Adrenal gland (tissue), 9 donors: ENCODE measurements at regions not wholly inside any gene's neighbourhood (a gene's known extent, or its start where the extent isn't known, plus 50 kb on each side); places are given as distances from the start of the nearest gene placed in this dataset.

Experiments used
- DNase-seq, 7 donors: peaks; one replicate each; pipeline ENCODE4 v3.0.0-alpha.2; 2019 to 2020
- H3K27ac ChIP-seq, 5 donors: fragments of 200-600 bp; sonication (generic) in 4 of 5; 1 replicate in 3 of 5; 2 replicates in 2 of 5; pipeline versions ENCODE4 v1.5.1 to v1.8.0; 2016 to 2020; ENCODE audit warnings: mild to moderate bottlenecking in 1 of 5
- H3K27me3 ChIP-seq: fragments of 200-600 bp; 2 replicates; pipeline ENCODE4 v1.8.0; 2021
- H3K36me3 ChIP-seq, 2 donors: fragments of 200-600 bp; replicated peaks in 1 of 2; 1 replicate in 1 of 2; 2 replicates in 1 of 2; pipeline versions ENCODE4 v1.5.1 to v1.8.0; 2018 to 2022
- H3K4me1 ChIP-seq, 2 donors: fragments of 200-600 bp; replicated peaks in 1 of 2; 1 replicate in 1 of 2; 2 replicates in 1 of 2; pipeline versions ENCODE4 v1.5.1 to v1.8.0; 2018 to 2021
- H3K4me3 ChIP-seq, 4 donors: fragments of 200-600 bp; sonication (generic) in 3 of 4; one replicate each; pipeline ENCODE4 v1.5.1; 2016 to 2018
- H3K9me3 ChIP-seq, 3 donors: fragments of 200-600 bp; sonication (generic) in 1 of 3; replicated peaks in 1 of 3; 1 replicate in 2 of 3; 2 replicates in 1 of 3; pipeline versions ENCODE4 v1.5.1 to v1.8.0; 2016 to 2021
- POLR2A ChIP-seq, 2 donors: fragments of 450-650 bp; IDR thresholded peaks; one replicate each; pipeline ENCODE4 v1.6.1; 2017; ENCODE audit warnings: antibody characterized with exemption in 2 of 2, mild to moderate bottlenecking in 2 of 2, moderate library complexity in 1 of 2
- WGBS, 4 donors: extraction: QIAGEN DNeasy Blood & Tissue Kit in 2 of 4; methylation state at CpG; one replicate each; pipeline versions ENCODE4 v1.1.5 to v1.1.7; 2013 to 2017; 5-methylcytosine and 5-hydroxymethylcytosine counted together
- intact Hi-C, 2 donors: fragments of 100-400 bp; cut with DNase I; formaldehyde crosslinking; loops; one replicate each; pipeline versions ENCODE4 v1.14.1 to v1.15.0; 2022 to 2023
- TF ChIP-seq, protein P1 (sequence below), 6 experiments: fragments of 450-650 bp in 4 of 6; fragments of 200-600 bp in 2 of 6; sonication (generic) in 1 of 6; IDR thresholded peaks; 1 replicate in 5 of 6; 2 replicates in 1 of 6; pipeline versions ENCODE4 v1.5.1 to v1.8.0; 2016 to 2021; ENCODE audit warnings: antibody characterized with exemption in 6 of 6, mild to moderate bottlenecking in 2 of 6, moderate library complexity in 1 of 6
- donor health status: healthy with polysubstance abuse.
- donor health status: Bipolar disorder and iron deficiency.
- donor health status: DM: yes; HTN: yes; CAD: no.
- donor health status: DM: no; HTN: no; CAD: no.
- donor health status: DM: no; HTN: no; CAD: no.

DNA sequence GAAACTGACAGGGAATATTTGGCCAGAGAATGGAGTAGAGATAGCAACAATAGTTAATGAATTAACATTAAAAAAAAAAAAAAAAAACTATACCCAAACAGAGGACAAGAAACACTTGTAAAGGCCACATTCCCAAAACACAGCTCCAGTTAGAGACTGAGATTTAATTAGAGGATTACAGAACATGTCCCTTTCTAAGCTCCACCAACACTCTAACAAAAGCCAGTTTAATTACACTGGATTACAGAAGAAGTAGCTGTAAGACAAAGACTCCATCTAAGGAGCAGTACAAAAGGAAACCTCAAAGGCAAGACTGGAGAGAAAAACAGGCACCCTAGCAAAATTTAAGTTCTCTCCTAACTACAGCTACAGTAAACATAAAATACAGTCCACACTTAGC is 1247.7 kb upstream of the AGA start:
- intact Hi-C loops, result no loop called here
- DNase-seq, result no peak

DNA sequence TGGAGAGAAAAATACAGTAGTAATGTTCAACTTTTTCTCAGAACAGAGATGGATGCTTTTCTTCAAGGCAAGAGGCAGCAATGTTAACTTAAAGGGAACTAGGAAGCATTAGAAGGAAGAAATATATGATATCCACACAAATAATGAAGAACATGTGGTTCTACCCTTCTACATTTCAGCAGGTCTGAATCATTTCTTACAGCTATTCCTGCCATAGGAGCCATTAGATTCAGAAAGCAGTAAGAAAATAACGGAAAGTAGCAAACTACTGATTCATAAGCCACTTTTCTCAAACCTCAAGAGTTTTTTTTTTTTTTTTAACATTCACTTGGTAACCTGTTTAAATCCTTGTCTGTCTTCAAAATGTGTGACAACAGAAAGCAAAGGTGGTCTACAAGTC is 1251.6 kb upstream of the AGA start:
- intact Hi-C loops, result no loop called here
- no peaks in the 10 kb centered on the region for H3K4me1 ChIP-seq
- 71 to 88% (median 81%) methylated on average over 1 of the region's 1 CpG for WGBS, 4 donors
- TF ChIP-seq POLR2A (IDR thresholded peaks at IDR 0.05), result no peak
- TF ChIP-seq, protein P1, sequence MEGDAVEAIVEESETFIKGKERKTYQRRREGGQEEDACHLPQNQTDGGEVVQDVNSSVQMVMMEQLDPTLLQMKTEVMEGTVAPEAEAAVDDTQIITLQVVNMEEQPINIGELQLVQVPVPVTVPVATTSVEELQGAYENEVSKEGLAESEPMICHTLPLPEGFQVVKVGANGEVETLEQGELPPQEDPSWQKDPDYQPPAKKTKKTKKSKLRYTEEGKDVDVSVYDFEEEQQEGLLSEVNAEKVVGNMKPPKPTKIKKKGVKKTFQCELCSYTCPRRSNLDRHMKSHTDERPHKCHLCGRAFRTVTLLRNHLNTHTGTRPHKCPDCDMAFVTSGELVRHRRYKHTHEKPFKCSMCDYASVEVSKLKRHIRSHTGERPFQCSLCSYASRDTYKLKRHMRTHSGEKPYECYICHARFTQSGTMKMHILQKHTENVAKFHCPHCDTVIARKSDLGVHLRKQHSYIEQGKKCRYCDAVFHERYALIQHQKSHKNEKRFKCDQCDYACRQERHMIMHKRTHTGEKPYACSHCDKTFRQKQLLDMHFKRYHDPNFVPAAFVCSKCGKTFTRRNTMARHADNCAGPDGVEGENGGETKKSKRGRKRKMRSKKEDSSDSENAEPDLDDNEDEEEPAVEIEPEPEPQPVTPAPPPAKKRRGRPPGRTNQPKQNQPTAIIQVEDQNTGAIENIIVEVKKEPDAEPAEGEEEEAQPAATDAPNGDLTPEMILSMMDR (IDR thresholded peaks at IDR 0.05), result no peak
- H3K27ac ChIP-seq, result no peak overlapping the region
- H3K9me3 ChIP-seq, result no peaks in the 10 kb centered on the region
- no peaks in the 10 kb centered on the region for H3K36me3 ChIP-seq
- DNase-seq, result no peak
- no peak overlapping the region for H3K4me3 ChIP-seq
- H3K27me3 ChIP-seq, result no peaks in the 10 kb centered on the region

More for the DNA sequence above, 1247.7 kb upstream of the AGA start:
- Histone ChIP-seq H3K27ac (no peak overlapping the region), H3K4me1 (no peaks in the 10 kb centered on the region), H3K9me3 (no peaks in the 10 kb centered on the region), H3K27me3 (no peaks in the 10 kb centered on the region), H3K36me3 (no peaks in the 10 kb centered on the region), H3K4me3 (no peak overlapping the region)
- TF ChIP-seq POLR2A (IDR thresholded peaks at IDR 0.05), result no peak
- TF ChIP-seq, protein P1 (IDR thresholded peaks at IDR 0.05), result no peak

- no peaks in the 10 kb centered on the region for H3K4me1 ChIP-seq
- no peaks in the 10 kb centered on the region for H3K27me3 ChIP-seq
- no peaks in the 10 kb centered on the region for H3K36me3 ChIP-seq
- TF ChIP-seq POLR2A (IDR thresholded peaks at IDR 0.05), result no peak
- TF ChIP-seq, protein P1 (IDR thresholded peaks at IDR 0.05), result no peak
- intact Hi-C loops, result no loop called here
- 74 to 90% (median 82%) methylated on average over 3 of the region's 3 CpGs for WGBS, 4 donors
- no peak overlapping the region for H3K27ac ChIP-seq
- no peaks in the 10 kb centered on the region for H3K9me3 ChIP-seq
- no peak overlapping the region for H3K4me3 ChIP-seq
- DNase-seq, result no peak
Measured at GRCh38 chr4:178696515-178696914, 1254.3 kb upstream of the AGA start.

DNA sequence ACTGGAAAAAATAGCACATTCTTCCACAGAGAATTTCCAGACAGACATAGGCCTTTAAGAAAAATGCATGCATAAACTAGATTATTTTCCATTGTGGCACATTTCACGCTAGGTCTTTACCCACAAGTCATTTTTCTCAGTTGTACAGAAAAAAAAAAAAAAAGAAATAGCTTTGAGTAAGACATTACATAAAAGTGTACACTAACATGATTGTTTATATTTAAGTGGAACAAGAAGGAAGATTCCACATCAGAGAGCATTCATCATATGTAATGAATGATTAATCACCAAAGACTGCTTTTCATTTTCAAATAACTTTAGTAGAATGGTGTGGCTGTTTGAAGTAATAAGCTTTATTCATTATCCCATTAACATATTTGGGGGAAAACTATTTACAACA is 1270.2 kb upstream of the AGA start:
- Histone ChIP-seq H3K4me1 (no peaks in the 10 kb centered on the region), H3K4me3 (no peak overlapping the region), H3K27ac (no peak overlapping the region), H3K9me3 (peaks cover 0 to 4% (median 0%) of the 10 kb centered on the region in 3 donors), H3K36me3 (no peaks in the 10 kb centered on the region), H3K27me3 (no peaks in the 10 kb centered on the region)
- TF ChIP-seq, protein P1 (IDR thresholded peaks at IDR 0.05), result no peak
- no peak for TF ChIP-seq POLR2A (IDR thresholded peaks at IDR 0.05)
- intact Hi-C loops, result no loop called here
- 66 to 82% (median 73%) methylated on average over 1 of the region's 1 CpG for WGBS, 4 donors
- no peak for DNase-seq
